Left lung (tissue), 4 donors: ENCODE measurements at regions not wholly inside any gene's neighbourhood (a gene's known extent, or its start where the extent isn't known, plus 50 kb on each side); places are given as distances from the start of the nearest gene placed in this dataset.

Experiments used
- ATAC-seq: fragments of 200-7000 bp; cut with Tn5 transposase; one replicate; pipeline ENCODE4 v1.9.1; 2020; ENCODE audit warnings: moderate library complexity
- DNase-seq, 4 donors: peaks; one replicate each; pipeline ENCODE4 v3.0.0-alpha.2; 2013 to 2020
- H3K27ac ChIP-seq, 2 donors: fragments of 200-600 bp; sonication (generic) in 1 of 2; one replicate each; pipeline versions ENCODE4 v1.5.0 to v1.8.0; 2020 to 2021
- H3K27me3 ChIP-seq, 2 donors: fragments of 200-600 bp; sonication (generic) in 1 of 2; one replicate each; pipeline versions ENCODE4 v1.5.0 to v1.8.0; 2020 to 2021
- H3K36me3 ChIP-seq, 2 donors: fragments of 200-600 bp; sonication (generic) in 1 of 2; one replicate each; pipeline versions ENCODE4 v1.5.0 to v1.8.0; 2020 to 2021
- H3K4me1 ChIP-seq, 2 donors: fragments of 200-600 bp; one replicate each; pipeline ENCODE4 v1.8.0; 2021
- H3K4me3 ChIP-seq, 2 donors: fragments of 200-600 bp; sonication (generic) in 1 of 2; one replicate each; pipeline versions ENCODE4 v1.5.0 to v1.8.0; 2020 to 2021; ENCODE audit warnings: mild to moderate bottlenecking in 1 of 2
- H3K9me3 ChIP-seq, 2 donors: fragments of 200-600 bp; sonication (generic) in 1 of 2; one replicate each; pipeline versions ENCODE4 v1.5.0 to v1.8.0; 2020 to 2021
- intact Hi-C, 2 donors: fragments of 100-400 bp; cut with DNase I; formaldehyde crosslinking; loops; one replicate each; pipeline versions ENCODE4 v1.11.2 to v1.14.2; 2022
- TF ChIP-seq, protein P1 (sequence below), 2 donors: fragments of 200-600 bp; sonication (generic) in 1 of 2; IDR thresholded peaks; one replicate each; pipeline versions ENCODE4 v1.5.0 to v1.8.0; 2021; ENCODE audit warnings: antibody characterized with exemption in 2 of 2
- donor health status: DM: no; HTN: yes; CAD: no.
- donor health status: DM: no; HTN: no; CAD: no.

GRCh38 chr16:13816701-13817100 lies 103.3 kb upstream of the ERCC4 start:
- ATAC-seq, result no peak
- Histone ChIP-seq H3K9me3 (no peaks in the 10 kb centered on the region), H3K27ac (no peak overlapping the region), H3K27me3 (peaks cover 0 to 11% of the 10 kb centered on the region in 2 donors), H3K36me3 (no peaks in the 10 kb centered on the region), H3K4me1 (no peaks in the 10 kb centered on the region), H3K4me3 (no peak overlapping the region)
- intact Hi-C loops, result no loop called here
- TF ChIP-seq, protein P1, sequence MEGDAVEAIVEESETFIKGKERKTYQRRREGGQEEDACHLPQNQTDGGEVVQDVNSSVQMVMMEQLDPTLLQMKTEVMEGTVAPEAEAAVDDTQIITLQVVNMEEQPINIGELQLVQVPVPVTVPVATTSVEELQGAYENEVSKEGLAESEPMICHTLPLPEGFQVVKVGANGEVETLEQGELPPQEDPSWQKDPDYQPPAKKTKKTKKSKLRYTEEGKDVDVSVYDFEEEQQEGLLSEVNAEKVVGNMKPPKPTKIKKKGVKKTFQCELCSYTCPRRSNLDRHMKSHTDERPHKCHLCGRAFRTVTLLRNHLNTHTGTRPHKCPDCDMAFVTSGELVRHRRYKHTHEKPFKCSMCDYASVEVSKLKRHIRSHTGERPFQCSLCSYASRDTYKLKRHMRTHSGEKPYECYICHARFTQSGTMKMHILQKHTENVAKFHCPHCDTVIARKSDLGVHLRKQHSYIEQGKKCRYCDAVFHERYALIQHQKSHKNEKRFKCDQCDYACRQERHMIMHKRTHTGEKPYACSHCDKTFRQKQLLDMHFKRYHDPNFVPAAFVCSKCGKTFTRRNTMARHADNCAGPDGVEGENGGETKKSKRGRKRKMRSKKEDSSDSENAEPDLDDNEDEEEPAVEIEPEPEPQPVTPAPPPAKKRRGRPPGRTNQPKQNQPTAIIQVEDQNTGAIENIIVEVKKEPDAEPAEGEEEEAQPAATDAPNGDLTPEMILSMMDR (IDR thresholded peaks at IDR 0.05), result no peak
- DNase-seq, result no peak

DNA sequence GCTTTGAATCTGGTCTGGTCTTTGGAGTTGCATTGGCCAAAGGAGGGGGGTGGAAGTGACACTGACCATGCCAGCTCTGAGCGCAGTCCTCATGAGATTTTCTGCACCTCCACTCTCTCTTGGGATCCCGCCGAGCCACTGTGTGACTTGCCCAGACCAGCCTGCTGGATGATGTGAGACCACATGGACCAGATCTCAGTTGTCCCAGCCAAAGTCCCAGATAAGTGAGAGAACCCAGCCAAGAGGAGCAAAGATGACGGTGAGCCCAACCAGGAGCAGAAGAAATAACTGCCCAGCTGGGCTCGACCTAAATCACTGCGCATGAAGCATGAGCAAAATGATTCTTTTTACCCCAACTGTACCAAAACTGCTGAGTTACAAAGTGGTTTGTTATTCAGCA lies 96.5 kb upstream of the ERCC4 start:
- Histone ChIP-seq H3K4me1 (no peaks in the 10 kb centered on the region), H3K36me3 (no peaks in the 10 kb centered on the region), H3K9me3 (peaks cover 0 to 17% of the 10 kb centered on the region in 2 donors), H3K4me3 (no peak overlapping the region), H3K27me3 (no peaks in the 10 kb centered on the region), H3K27ac (no peak overlapping the region)
- intact Hi-C loops, result no loop called here
- DNase-seq, result no peak
- TF ChIP-seq, protein P1 (IDR thresholded peaks at IDR 0.05), result no peak
- no peak for ATAC-seq

DNA sequence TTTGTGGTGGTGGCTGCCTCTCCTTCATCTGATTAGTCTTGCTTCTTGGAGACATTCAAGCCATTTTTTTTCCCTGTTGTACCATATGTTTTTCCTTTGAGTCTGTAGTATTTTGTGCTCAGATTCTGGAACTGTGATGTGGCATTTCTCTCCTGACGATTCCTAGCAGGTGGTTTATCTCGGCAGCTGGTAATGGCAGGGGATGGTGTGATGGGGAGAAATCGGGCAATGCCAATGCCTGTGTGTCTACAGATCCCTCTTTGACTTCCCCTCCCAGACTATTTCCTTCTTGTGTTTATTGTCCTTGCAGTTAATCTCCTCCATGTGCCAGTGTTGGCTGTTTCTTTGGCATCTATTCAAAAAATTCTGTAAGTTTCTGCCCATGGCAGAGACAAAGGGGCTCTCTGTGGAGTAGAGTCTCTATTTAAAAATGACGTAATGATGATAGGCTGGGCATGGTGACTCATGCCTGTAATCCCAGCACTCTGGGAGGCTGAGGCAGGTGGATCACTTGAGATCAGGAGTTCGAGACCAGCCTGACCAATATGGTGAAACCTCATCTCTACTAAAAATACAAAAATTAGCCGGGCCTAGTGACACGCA lies 90.2 kb upstream of the ERCC4 start:
- Histone ChIP-seq H3K4me1 (no peaks in the 10 kb centered on the region), H3K27ac (no peak overlapping the region), H3K27me3 (no peaks in the 10 kb centered on the region), H3K36me3 (no peaks in the 10 kb centered on the region), H3K9me3 (peaks cover 0 to 17% of the 10 kb centered on the region in 2 donors), H3K4me3 (no peak overlapping the region)
- DNase-seq (no peak), ATAC-seq (no peak)
- TF ChIP-seq, protein P1 (IDR thresholded peaks at IDR 0.05), result no peak
- intact Hi-C loops, result no loop called here

DNA sequence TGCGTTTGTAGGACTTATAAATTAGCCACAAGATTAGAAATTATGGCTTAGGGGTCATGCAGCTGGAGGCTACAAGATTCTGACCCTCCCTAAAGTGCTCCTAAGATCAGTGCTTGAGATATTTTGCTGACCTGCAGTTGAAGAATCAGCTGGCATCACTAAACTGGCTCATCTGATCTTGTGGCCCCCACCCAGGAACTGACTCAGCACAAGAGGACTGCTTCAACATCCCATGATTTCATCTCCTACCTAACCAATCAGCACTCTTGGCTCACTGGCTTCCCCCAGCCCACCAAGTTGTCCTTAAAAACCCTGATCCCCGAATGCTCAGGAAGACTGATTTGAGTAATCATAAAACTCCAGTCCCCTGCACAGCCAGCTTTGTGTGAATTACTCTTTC lies 86.4 kb upstream of the ERCC4 start:
- Histone ChIP-seq H3K9me3 (no peaks in the 10 kb centered on the region), H3K27me3 (no peaks in the 10 kb centered on the region), H3K4me1 (no peaks in the 10 kb centered on the region), H3K27ac (no peak overlapping the region), H3K36me3 (no peaks in the 10 kb centered on the region), H3K4me3 (no peak overlapping the region)
- TF ChIP-seq, protein P1 (IDR thresholded peaks at IDR 0.05), result no peak
- intact Hi-C loops, result no loop called here
- ATAC-seq (no peak), DNase-seq (no peak)

- intact Hi-C loops, result no loop called here
- ATAC-seq, result no peak
- DNase-seq, result no peak
Measured at GRCh38 chr16:13835387-13835786, 84.6 kb upstream of the ERCC4 start.

More at GRCh38 chr16:13835387-13835786, 84.6 kb upstream of the ERCC4 start:
- Histone ChIP-seq H3K27ac (no peak overlapping the region), H3K27me3 (no peaks in the 10 kb centered on the region), H3K4me1 (no peaks in the 10 kb centered on the region), H3K4me3 (no peak overlapping the region), H3K36me3 (no peaks in the 10 kb centered on the region), H3K9me3 (no peaks in the 10 kb centered on the region)
- TF ChIP-seq, protein P1 (IDR thresholded peaks at IDR 0.05), result no peak
